GM19351 (cell line): ENCODE measurements at regions not wholly inside any gene's neighbourhood (a gene's known extent, or its start where the extent isn't known, plus 50 kb on each side); places are given as distances from the start of the nearest gene placed in this dataset.
"Not testable (repeated sequence)": the region's sequence is repeated elsewhere in the genome, so short reads cannot be mapped to it uniquely, and the experiment has no call there.

Experiments
- ATAC-seq: cut with Tn5 transposase; IDR thresholded peaks from one replicate; pipeline ENCODE4 v1.9.1; 2021; ENCODE audit warnings: mild to moderate bottlenecking, moderate library complexity; ENCODE audit not compliant: unreplicated experiment

GRCh38 chr22:23501261-23501619 lies 78.8 kb downstream of the IGLL1 start:
- ATAC-seq: no peak

GRCh38 chr22:23500508-23501260 lies 79.4 kb downstream of the IGLL1 start:
- no peak for ATAC-seq

GRCh38 chr22:23499845-23500500 lies 80.1 kb downstream of the IGLL1 start:
- ATAC-seq: no peak

- no peak for ATAC-seq
Observed at GRCh38 chr22:23498811-23499798, 81.0 kb downstream of the IGLL1 start.

GRCh38 chr22:23497889-23498288 lies 82.2 kb downstream of the IGLL1 start:
- ATAC-seq: not testable (repeated sequence)

- ATAC-seq: no peak
Observed at GRCh38 chr22:23497016-23497885, 82.8 kb downstream of the IGLL1 start.

GRCh38 chr22:23496445-23496833 lies 83.7 kb downstream of the IGLL1 start:
- ATAC-seq: no peak

- ATAC-seq: no peak
Observed at GRCh38 chr22:23495614-23496444, 84.3 kb downstream of the IGLL1 start.

GRCh38 chr22:23494930-23495266 lies 85.2 kb downstream of the IGLL1 start:
- no peak for ATAC-seq

- no peak for ATAC-seq
Observed at GRCh38 chr22:23485490-23485889, 94.6 kb downstream of the IGLL1 start.

- ATAC-seq: no peak
Observed at GRCh38 chr22:23484651-23485050, 95.4 kb downstream of the IGLL1 start.

GRCh38 chr22:23481369-23481768 lies 98.7 kb downstream of the IGLL1 start:
- no peak for ATAC-seq

- no peak for ATAC-seq
Observed at GRCh38 chr22:23478175-23478574, 101.9 kb downstream of the IGLL1 start.

GRCh38 chr22:23474531-23474930 lies 105.6 kb downstream of the IGLL1 start:
- not testable (repeated sequence) for ATAC-seq

- no peak for ATAC-seq
Observed at GRCh38 chr22:23473901-23474300, 106.2 kb downstream of the IGLL1 start.

GRCh38 chr22:23472376-23472775 lies 107.7 kb downstream of the IGLL1 start:
- ATAC-seq: not testable (repeated sequence)

- ATAC-seq: no peak
Observed at GRCh38 chr22:23471698-23472097, 108.4 kb downstream of the IGLL1 start.

- no peak for ATAC-seq
Observed at GRCh38 chr22:23470811-23471389, 109.2 kb downstream of the IGLL1 start.

- no peak for ATAC-seq
Observed at GRCh38 chr22:23467721-23468294, 112.3 kb downstream of the IGLL1 start.
